GM12878 (cell line): ENCODE measurements at regions not wholly inside any gene's neighbourhood (a gene's known extent, or its start where the extent isn't known, plus 50 kb on each side); places are given as distances from the start of the nearest gene placed in this dataset.

Experiments
- BRCA1 ChIP-seq: IDR thresholded peaks from 2 replicates; pipeline ENCODE4 v1.6.1; 2011; ENCODE audit warnings: low read depth, low read length, improper control_type of control experiment
- CBX5 ChIP-seq: sonication (generic); IDR thresholded peaks from 2 replicates; pipeline ENCODE4 v1.6.1; 2016; ENCODE audit warnings: low read depth, moderate library complexity, mild to moderate bottlenecking, inconsistent platforms
- CHD1 ChIP-seq: IDR thresholded peaks from 2 replicates; pipeline ENCODE4 v1.6.1; 2012; ENCODE audit warnings: low read depth, low read length, improper control_type of control experiment
- EP300 ChIP-seq, 2 experiments: fragments of 150-350 bp in 1 of 2; IDR thresholded peaks; 2 replicates each; pipeline ENCODE4 v1.6.1; 2011 to 2012; ENCODE audit warnings: low read depth in 2 of 2, low read length in 2 of 2, borderline replicate concordance in 1 of 2, improper control_type of control experiment in 1 of 2, inconsistent platforms in 1 of 2; ENCODE audit not compliant: control insufficient read depth in 1 of 2
- ESRRA ChIP-seq: IDR thresholded peaks from 2 replicates; pipeline ENCODE4 v1.6.1; 2012; ENCODE audit warnings: mild to moderate bottlenecking, low read length, improper control_type of control experiment
- FOXM1 ChIP-seq: IDR thresholded peaks from 2 replicates; pipeline ENCODE4 v1.6.1; 2012; ENCODE audit warnings: low read depth, mild to moderate bottlenecking, inconsistent platforms, low read length, moderate library complexity
- MEF2A ChIP-seq: IDR thresholded peaks from 2 replicates; pipeline ENCODE4 v1.6.1; 2011; ENCODE audit warnings: low read depth, mild to moderate bottlenecking, low read length, moderate library complexity; ENCODE audit not compliant: insufficient read depth
- RBBP5 ChIP-seq: fragments of 200-600 bp; sonication (generic); conservative IDR thresholded peaks from 2 replicates; pipeline ENCODE4 v1.6.1; 2016
- SPI1 ChIP-seq: IDR thresholded peaks from 2 replicates; pipeline ENCODE4 v1.6.1; 2011; ENCODE audit warnings: low read depth, mild to moderate bottlenecking, low read length, moderate library complexity, borderline replicate concordance; ENCODE audit not compliant: insufficient read depth
- SRF ChIP-seq, 2 experiments: IDR thresholded peaks; 2 replicates each; pipeline ENCODE4 v1.6.1; 2011; ENCODE audit warnings: low read depth in 2 of 2, low read length in 2 of 2, mild to moderate bottlenecking in 1 of 2, moderate library complexity in 1 of 2
- ZNF217 ChIP-seq: fragments of 450-650 bp; IDR thresholded peaks from 2 replicates; pipeline ENCODE4 v1.6.1; 2017; ENCODE audit warnings: antibody characterized with exemption, mild to moderate bottlenecking
- TF ChIP-seq, protein P1 (sequence below), 3 experiments: IDR thresholded peaks in 2 of 3; conservative IDR thresholded peaks in 1 of 3; 2 replicates each; pipeline ENCODE4 v1.5.1; 2011; ENCODE audit warnings: low read depth in 3 of 3, low read length in 3 of 3, mild to moderate bottlenecking in 3 of 3, control low read depth in 2 of 3, moderate library complexity in 2 of 3, inconsistent platforms in 1 of 3, mixed read lengths in 1 of 3; ENCODE audit not compliant: control insufficient read depth in 2 of 3, insufficient read depth in 1 of 3; ENCODE audit errors: extremely low read depth in 1 of 3

GRCh38 chr10:128211953-128212727 is 85.9 kb upstream of the MKI67 start:
- TF ChIP-seq, protein P1, sequence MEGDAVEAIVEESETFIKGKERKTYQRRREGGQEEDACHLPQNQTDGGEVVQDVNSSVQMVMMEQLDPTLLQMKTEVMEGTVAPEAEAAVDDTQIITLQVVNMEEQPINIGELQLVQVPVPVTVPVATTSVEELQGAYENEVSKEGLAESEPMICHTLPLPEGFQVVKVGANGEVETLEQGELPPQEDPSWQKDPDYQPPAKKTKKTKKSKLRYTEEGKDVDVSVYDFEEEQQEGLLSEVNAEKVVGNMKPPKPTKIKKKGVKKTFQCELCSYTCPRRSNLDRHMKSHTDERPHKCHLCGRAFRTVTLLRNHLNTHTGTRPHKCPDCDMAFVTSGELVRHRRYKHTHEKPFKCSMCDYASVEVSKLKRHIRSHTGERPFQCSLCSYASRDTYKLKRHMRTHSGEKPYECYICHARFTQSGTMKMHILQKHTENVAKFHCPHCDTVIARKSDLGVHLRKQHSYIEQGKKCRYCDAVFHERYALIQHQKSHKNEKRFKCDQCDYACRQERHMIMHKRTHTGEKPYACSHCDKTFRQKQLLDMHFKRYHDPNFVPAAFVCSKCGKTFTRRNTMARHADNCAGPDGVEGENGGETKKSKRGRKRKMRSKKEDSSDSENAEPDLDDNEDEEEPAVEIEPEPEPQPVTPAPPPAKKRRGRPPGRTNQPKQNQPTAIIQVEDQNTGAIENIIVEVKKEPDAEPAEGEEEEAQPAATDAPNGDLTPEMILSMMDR (IDR thresholded peaks at IDR 0.05 in 2 of 3, conservative IDR thresholded peaks at IDR 0.05 in 1 of 3; ENCODE audit: control insufficient read depth in 2 of 3, extremely low read depth in 1 of 3, insufficient read depth in 1 of 3, low read depth in 3 of 3, low read length in 3 of 3) = peak; percentile 92 to 96 (median 95)
- no peak for TF ChIP-seq EP300 (IDR thresholded peaks at IDR 0.05; ENCODE audit: borderline replicate concordance in 1 of 2, control insufficient read depth in 1 of 2, low read depth in 2 of 2, low read length in 2 of 2)
- no peak for TF ChIP-seq CBX5
- no peak for TF ChIP-seq SRF (IDR thresholded peaks at IDR 0.05; ENCODE audit: low read depth in 2 of 2, low read length in 2 of 2)
- TF ChIP-seq SPI1 = no peak
- no peak for TF ChIP-seq MEF2A
- TF ChIP-seq ZNF217 = no peak
- TF ChIP-seq FOXM1 = no peak
- TF ChIP-seq ESRRA = no peak
- no peak for TF ChIP-seq BRCA1
- no peak for TF ChIP-seq RBBP5
- TF ChIP-seq CHD1 = no peak
